ENCODE measurements at regions not wholly inside any gene's neighbourhood (a gene's known extent, or its start where the extent isn't known, plus 50 kb on each side); places are given as distances from the start of the nearest gene placed in this dataset.
"Not testable (repeated sequence)": the region's sequence is repeated elsewhere in the genome, so short reads cannot be mapped to it uniquely, and the experiment has no call there.

- Histone ChIP-seq H3K27ac (ENCODE audit: low read length) (no peak overlapping the region), H4K20me1 (ENCODE audit: insufficient read depth, low read length) (no peaks in the 10 kb centered on the region), H3K36me3 (ENCODE audit: insufficient read depth, low read length) (no peaks in the 10 kb centered on the region), H3K4me2 (ENCODE audit: insufficient read depth, low read length) (no peak overlapping the region), H2AFZ (ENCODE audit: low read depth, low read length) (no peak overlapping the region), H3K27me3 (ENCODE audit: insufficient read depth, low read length, poor library complexity) (no peaks in the 10 kb centered on the region), H3K9me3 (ENCODE audit: insufficient read depth, low read length, severe bottlenecking) (no peaks in the 10 kb centered on the region), H3K4me1 (ENCODE audit: insufficient read depth, low read length) (no peaks in the 10 kb centered on the region), H3K9ac (ENCODE audit: low read depth, low read length) (no peak overlapping the region), H3K79me2 (ENCODE audit: insufficient read depth, low read length) (no peaks in the 10 kb centered on the region), H3K4me3 (ENCODE audit: low read depth in 1 of 2, low read length in 2 of 2) (no peak overlapping the region)
- TF ChIP-seq CTCF (IDR thresholded peaks at IDR 0.05; ENCODE audit: borderline replicate concordance, extremely low read depth, low read length, poor library complexity, severe bottlenecking) (no peak), EZH2 (IDR thresholded peaks at IDR 0.05; ENCODE audit: borderline replicate concordance, low read depth, low read length, severe bottlenecking) (no peak)
- DNase-seq (no peak), ATAC-seq (ENCODE audit: insufficient read depth, low read depth) (no peak)
Measured at GRCh38 chr15:87557881-87558280, 698.7 kb downstream of the NTRK3 start.

- H3K4me3 ChIP-seq (ENCODE audit: low read depth in 1 of 2, low read length in 2 of 2) = no peak overlapping the region
- no peaks in the 10 kb centered on the region for H4K20me1 ChIP-seq (ENCODE audit: insufficient read depth, low read length)
Measured at GRCh38 chr15:87556886-87557285, 699.7 kb downstream of the NTRK3 start.

GRCh38 chr15:87549860-87550259, 706.7 kb downstream of the NTRK3 start:
- no peak overlapping the region for H3K9ac ChIP-seq (ENCODE audit: low read depth, low read length)
- no peak overlapping the region for H3K4me3 ChIP-seq (ENCODE audit: low read depth in 1 of 2, low read length in 2 of 2)
- H3K4me2 ChIP-seq (ENCODE audit: insufficient read depth, low read length) = no peak overlapping the region
- H3K4me1 ChIP-seq (ENCODE audit: insufficient read depth, low read length) = no peaks in the 10 kb centered on the region
- no peak for TF ChIP-seq CTCF (IDR thresholded peaks at IDR 0.05; ENCODE audit: borderline replicate concordance, extremely low read depth, low read length, poor library complexity, severe bottlenecking)
- no peak for TF ChIP-seq EZH2 (IDR thresholded peaks at IDR 0.05; ENCODE audit: borderline replicate concordance, low read depth, low read length, severe bottlenecking)
- no peak overlapping the region for H3K27ac ChIP-seq (ENCODE audit: low read length)
- no peaks in the 10 kb centered on the region for H3K9me3 ChIP-seq (ENCODE audit: insufficient read depth, low read length, severe bottlenecking)
- H4K20me1 ChIP-seq (ENCODE audit: insufficient read depth, low read length) = no peaks in the 10 kb centered on the region
- ATAC-seq (ENCODE audit: insufficient read depth, low read depth) (no peak), DNase-seq (no peak)
- H3K27me3 ChIP-seq (ENCODE audit: insufficient read depth, low read length, poor library complexity) = no peaks in the 10 kb centered on the region
- no peaks in the 10 kb centered on the region for H3K79me2 ChIP-seq (ENCODE audit: insufficient read depth, low read length)
- H3K36me3 ChIP-seq (ENCODE audit: insufficient read depth, low read length) = no peaks in the 10 kb centered on the region
- H2AFZ ChIP-seq (ENCODE audit: low read depth, low read length) = no peak overlapping the region

More at GRCh38 chr15:87556886-87557285, 699.7 kb downstream of the NTRK3 start:
- no peaks in the 10 kb centered on the region for H3K79me2 ChIP-seq (ENCODE audit: insufficient read depth, low read length)
- H3K4me2 ChIP-seq (ENCODE audit: insufficient read depth, low read length) = no peak overlapping the region
- no peaks in the 10 kb centered on the region for H3K9me3 ChIP-seq (ENCODE audit: insufficient read depth, low read length, severe bottlenecking)
- H3K27me3 ChIP-seq (ENCODE audit: insufficient read depth, low read length, poor library complexity) = no peaks in the 10 kb centered on the region
- H3K27ac ChIP-seq (ENCODE audit: low read length) = no peak overlapping the region
- ATAC-seq (ENCODE audit: insufficient read depth, low read depth) = no peak
- DNase-seq = no peak
- H3K9ac ChIP-seq (ENCODE audit: low read depth, low read length) = no peak overlapping the region
- TF ChIP-seq EZH2 (IDR thresholded peaks at IDR 0.05; ENCODE audit: borderline replicate concordance, low read depth, low read length, severe bottlenecking) (no peak), CTCF (IDR thresholded peaks at IDR 0.05; ENCODE audit: borderline replicate concordance, extremely low read depth, low read length, poor library complexity, severe bottlenecking) (no peak)
- H3K4me1 ChIP-seq (ENCODE audit: insufficient read depth, low read length) = no peaks in the 10 kb centered on the region
- no peaks in the 10 kb centered on the region for H3K36me3 ChIP-seq (ENCODE audit: insufficient read depth, low read length)
- no peak overlapping the region for H2AFZ ChIP-seq (ENCODE audit: low read depth, low read length)

- H3K4me2 ChIP-seq (ENCODE audit: insufficient read depth, low read length) = no peak overlapping the region
- TF ChIP-seq EZH2 (IDR thresholded peaks at IDR 0.05; ENCODE audit: borderline replicate concordance, low read depth, low read length, severe bottlenecking) (no peak), CTCF (IDR thresholded peaks at IDR 0.05; ENCODE audit: borderline replicate concordance, extremely low read depth, low read length, poor library complexity, severe bottlenecking) (no peak)
- H4K20me1 ChIP-seq (ENCODE audit: insufficient read depth, low read length) = no peaks in the 10 kb centered on the region
- no peak overlapping the region for H3K9ac ChIP-seq (ENCODE audit: low read depth, low read length)
- no peaks in the 10 kb centered on the region for H3K27me3 ChIP-seq (ENCODE audit: insufficient read depth, low read length, poor library complexity)
- ATAC-seq (ENCODE audit: insufficient read depth, low read depth) (no peak), DNase-seq (no peak)
- H3K36me3 ChIP-seq (ENCODE audit: insufficient read depth, low read length) = no peaks in the 10 kb centered on the region
- no peaks in the 10 kb centered on the region for H3K79me2 ChIP-seq (ENCODE audit: insufficient read depth, low read length)
- no peak overlapping the region for H3K27ac ChIP-seq (ENCODE audit: low read length)
- no peaks in the 10 kb centered on the region for H3K4me1 ChIP-seq (ENCODE audit: insufficient read depth, low read length)
- no peak overlapping the region for H3K4me3 ChIP-seq (ENCODE audit: low read depth in 1 of 2, low read length in 2 of 2)
- no peak overlapping the region for H2AFZ ChIP-seq (ENCODE audit: low read depth, low read length)
- H3K9me3 ChIP-seq (ENCODE audit: insufficient read depth, low read length, severe bottlenecking) = no peaks in the 10 kb centered on the region
Measured at GRCh38 chr15:87549296-87549695, 707.2 kb downstream of the NTRK3 start.

GRCh38 chr15:87548590-87548989, 707.9 kb downstream of the NTRK3 start:
- not testable (repeated sequence) for H3K9me3 ChIP-seq (ENCODE audit: insufficient read depth, low read length, severe bottlenecking); H3K4me3 ChIP-seq (ENCODE audit: low read depth in 1 of 2, low read length in 2 of 2); H3K79me2 ChIP-seq (ENCODE audit: insufficient read depth, low read length); H2AFZ ChIP-seq (ENCODE audit: low read depth, low read length); H3K36me3 ChIP-seq (ENCODE audit: insufficient read depth, low read length); H4K20me1 ChIP-seq (ENCODE audit: insufficient read depth, low read length); H3K4me2 ChIP-seq (ENCODE audit: insufficient read depth, low read length); DNase-seq; ATAC-seq (ENCODE audit: insufficient read depth, low read depth); H3K27ac ChIP-seq (ENCODE audit: low read length); H3K4me1 ChIP-seq (ENCODE audit: insufficient read depth, low read length); H3K9ac ChIP-seq (ENCODE audit: low read depth, low read length); H3K27me3 ChIP-seq (ENCODE audit: insufficient read depth, low read length, poor library complexity)
